ENCODE measurements at regions not wholly inside any gene's neighbourhood (a gene's known extent, or its start where the extent isn't known, plus 50 kb on each side); places are given as distances from the start of the nearest gene placed in this dataset.

DNA sequence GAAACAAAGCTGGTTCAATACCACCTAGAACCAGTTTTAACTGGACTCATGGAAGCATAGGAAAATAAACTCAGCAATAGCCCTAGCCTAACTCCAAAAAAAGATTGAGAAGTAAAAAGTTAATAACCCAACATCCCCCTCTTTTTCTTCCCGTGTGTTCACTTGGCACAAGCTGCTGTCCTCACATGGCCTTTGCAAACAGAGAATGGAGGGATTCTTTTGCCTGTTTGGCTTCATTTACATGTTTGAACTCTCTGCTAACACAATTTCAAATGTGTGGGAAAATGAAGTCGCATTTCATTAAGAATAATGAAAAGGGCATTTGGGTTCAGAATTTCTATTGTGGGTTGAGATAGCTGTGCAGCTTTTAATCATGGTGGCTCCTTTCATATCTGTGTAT is 589.2 kb upstream of the LRRTM1 start:
- Histone ChIP-seq H3K9ac (ENCODE audit: low read length) (no peak overlapping the region), H3K4me3 (ENCODE audit: low read length) (no peak overlapping the region), H3K36me3 (ENCODE audit: control insufficient read depth, insufficient read depth, low read length, severe bottlenecking) (no peaks in the 10 kb centered on the region), H3K27me3 (replicated peaks; ENCODE audit: control insufficient read depth, insufficient read depth, low read length) (no peaks in the 10 kb centered on the region), H3K9me3 (ENCODE audit: control insufficient read depth, low read length) (no peaks in the 10 kb centered on the region), H3K4me1 (ENCODE audit: control insufficient read depth, insufficient read depth, low read length) (no peaks in the 10 kb centered on the region)
- no peak for DNase-seq (ENCODE audit: low read depth)

DNA sequence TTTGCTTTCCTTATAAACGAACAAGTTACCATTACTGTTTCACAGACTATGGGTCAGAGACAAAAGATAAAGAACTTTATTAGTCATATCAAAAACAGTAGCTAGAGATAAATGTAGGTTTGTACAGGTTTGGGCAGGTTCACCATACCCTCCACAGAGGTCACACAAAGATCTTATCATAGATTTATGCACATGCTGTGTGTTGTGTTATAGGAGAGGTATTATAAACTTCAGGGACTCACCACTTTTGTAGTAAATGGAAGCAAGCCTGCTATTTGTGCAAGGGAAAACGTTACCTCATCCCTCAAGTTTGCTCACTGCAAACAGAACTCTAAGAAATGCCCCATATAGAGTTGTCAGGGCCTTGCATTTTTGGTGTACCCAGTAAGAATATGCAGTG is 584.5 kb upstream of the LRRTM1 start:
- Histone ChIP-seq H3K4me1 (ENCODE audit: control insufficient read depth, insufficient read depth, low read length) (no peaks in the 10 kb centered on the region), H3K36me3 (ENCODE audit: control insufficient read depth, insufficient read depth, low read length, severe bottlenecking) (no peaks in the 10 kb centered on the region), H3K27me3 (replicated peaks; ENCODE audit: control insufficient read depth, insufficient read depth, low read length) (no peaks in the 10 kb centered on the region), H3K9ac (ENCODE audit: low read length) (no peak overlapping the region), H3K4me3 (ENCODE audit: low read length) (no peak overlapping the region), H3K9me3 (ENCODE audit: control insufficient read depth, low read length) (no peaks in the 10 kb centered on the region)
- no peak for DNase-seq (ENCODE audit: low read depth)

DNA sequence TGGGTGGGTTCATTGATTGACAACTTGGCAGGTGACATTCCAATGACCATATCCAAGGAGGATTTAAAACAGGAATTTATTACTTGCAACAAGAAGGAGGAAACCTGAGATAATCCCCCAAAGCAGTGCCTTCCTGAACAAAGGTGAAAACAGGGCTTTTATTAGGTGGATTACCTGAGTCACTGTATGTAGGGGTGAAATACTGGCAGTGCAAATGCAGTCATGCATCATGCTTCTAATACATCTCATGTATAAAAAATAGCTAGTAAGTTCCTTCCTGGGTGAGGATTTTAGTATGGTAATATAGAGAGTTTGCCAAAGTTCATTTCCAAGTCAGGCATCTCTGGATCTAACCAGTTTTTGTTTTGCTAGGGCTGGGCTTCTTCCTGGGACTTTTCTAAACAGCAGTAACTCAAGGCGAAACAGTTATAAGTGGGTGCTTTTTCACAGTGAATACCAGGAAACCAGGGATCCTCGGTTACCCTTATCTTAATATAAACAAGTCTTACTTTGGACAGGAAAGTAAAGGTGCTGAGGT is 583.4 kb upstream of the LRRTM1 start:
- H3K9me3 ChIP-seq (ENCODE audit: control insufficient read depth, low read length), result no peaks in the 10 kb centered on the region
- H3K9ac ChIP-seq (ENCODE audit: low read length), result no peak overlapping the region
- no peak overlapping the region for H3K4me3 ChIP-seq (ENCODE audit: low read length)
- H3K4me1 ChIP-seq (ENCODE audit: control insufficient read depth, insufficient read depth, low read length), result no peaks in the 10 kb centered on the region
- H3K36me3 ChIP-seq (ENCODE audit: control insufficient read depth, insufficient read depth, low read length, severe bottlenecking), result no peaks in the 10 kb centered on the region
- H3K27me3 ChIP-seq (replicated peaks; ENCODE audit: control insufficient read depth, insufficient read depth, low read length), result no peaks in the 10 kb centered on the region
- no peak for DNase-seq (ENCODE audit: low read depth)

DNA sequence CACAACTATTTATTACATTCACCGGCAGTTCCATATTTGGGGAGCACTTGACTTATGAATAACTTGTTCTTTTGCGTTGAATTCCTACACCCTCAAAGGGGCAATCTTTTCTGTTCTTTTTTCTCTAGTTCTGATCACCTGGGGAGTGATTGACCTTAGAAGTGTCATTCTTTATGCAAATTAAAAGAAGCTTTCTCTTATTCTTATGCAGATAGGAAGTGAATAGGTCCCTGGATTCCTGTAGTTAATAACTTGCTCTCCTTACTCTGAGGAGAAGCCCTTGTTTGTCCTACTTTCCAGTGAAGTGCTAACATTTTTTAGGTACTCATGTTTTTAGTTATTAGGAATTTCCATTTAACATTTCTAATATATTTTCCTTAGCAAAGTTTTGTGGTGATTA is 569.8 kb upstream of the LRRTM1 start:
- Histone ChIP-seq H3K9ac (ENCODE audit: low read length) (no peak overlapping the region), H3K36me3 (ENCODE audit: control insufficient read depth, insufficient read depth, low read length, severe bottlenecking) (no peaks in the 10 kb centered on the region), H3K9me3 (ENCODE audit: control insufficient read depth, low read length) (no peaks in the 10 kb centered on the region), H3K27me3 (replicated peaks; ENCODE audit: control insufficient read depth, insufficient read depth, low read length) (no peaks in the 10 kb centered on the region), H3K4me1 (ENCODE audit: control insufficient read depth, insufficient read depth, low read length) (no peaks in the 10 kb centered on the region), H3K4me3 (ENCODE audit: low read length) (no peak overlapping the region)
- no peak for DNase-seq (ENCODE audit: low read depth)

DNA sequence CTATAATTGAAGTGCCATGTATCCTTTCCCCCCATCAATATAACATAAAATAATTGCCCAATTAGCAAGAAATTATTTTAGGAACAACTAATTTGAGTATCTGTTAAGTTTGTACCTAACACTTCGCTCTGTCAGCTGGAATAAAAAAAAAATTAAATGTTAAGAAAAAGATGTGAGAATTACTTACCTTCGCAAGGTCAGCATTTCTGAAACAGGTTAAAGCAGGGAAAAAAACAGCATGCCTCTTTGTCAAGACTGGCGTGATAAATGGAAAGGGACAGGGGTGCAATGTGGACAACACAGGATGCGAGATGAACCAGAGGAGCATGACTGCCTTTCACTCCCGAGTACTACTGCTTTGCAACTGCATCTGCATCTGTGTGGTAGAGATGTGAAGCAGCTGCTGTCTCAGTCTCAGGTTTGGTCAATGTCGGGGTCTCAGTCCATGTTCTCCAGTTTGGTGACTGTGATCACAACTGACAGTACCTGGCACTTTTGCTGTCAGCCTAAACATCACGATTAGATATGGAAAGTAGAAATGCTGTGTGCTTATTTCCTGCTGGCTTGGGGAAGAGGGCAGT is 565.4 kb upstream of the LRRTM1 start:
- Histone ChIP-seq H3K27me3 (replicated peaks; ENCODE audit: control insufficient read depth, insufficient read depth, low read length) (no peaks in the 10 kb centered on the region), H3K36me3 (ENCODE audit: control insufficient read depth, insufficient read depth, low read length, severe bottlenecking) (no peaks in the 10 kb centered on the region), H3K9me3 (ENCODE audit: control insufficient read depth, low read length) (no peaks in the 10 kb centered on the region), H3K9ac (ENCODE audit: low read length) (no peak overlapping the region), H3K4me3 (ENCODE audit: low read length) (no peak overlapping the region), H3K4me1 (ENCODE audit: control insufficient read depth, insufficient read depth, low read length) (no peaks in the 10 kb centered on the region)
- DNase-seq (ENCODE audit: low read depth), result no peak

DNA sequence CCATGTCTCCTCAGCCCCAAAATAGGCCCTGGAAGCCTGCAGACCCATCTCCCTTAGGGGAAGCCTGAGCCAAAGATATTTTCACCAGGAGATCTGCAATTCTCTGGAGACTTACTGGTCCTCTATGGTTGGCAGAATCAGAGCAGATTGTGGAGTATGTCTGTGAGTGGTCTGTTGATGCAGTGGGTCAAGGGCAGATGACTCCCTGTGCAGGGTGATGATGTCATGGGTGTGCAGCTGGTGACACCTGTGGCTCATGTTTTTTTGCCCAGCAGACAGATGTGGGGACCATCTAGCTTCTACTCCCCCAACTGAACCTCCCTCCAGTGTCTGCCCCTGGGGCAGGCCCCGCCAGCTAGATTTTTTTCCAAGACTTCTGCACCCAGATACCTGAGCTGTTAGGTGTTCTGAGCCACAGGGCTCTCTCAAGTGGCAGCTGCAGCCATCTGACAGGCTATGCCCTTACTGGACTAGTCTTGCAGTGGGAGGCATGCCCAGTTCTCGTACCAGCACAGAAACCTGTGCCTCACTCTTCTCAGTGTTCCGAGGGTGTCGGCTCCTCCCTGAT is 558.7 kb upstream of the LRRTM1 start:
- H3K4me1 ChIP-seq (ENCODE audit: control insufficient read depth, insufficient read depth, low read length), result no peaks in the 10 kb centered on the region
- H3K4me3 ChIP-seq (ENCODE audit: low read length), result no peak overlapping the region
- H3K9me3 ChIP-seq (ENCODE audit: control insufficient read depth, low read length), result no peaks in the 10 kb centered on the region
- H3K9ac ChIP-seq (ENCODE audit: low read length), result no peak overlapping the region
- H3K27me3 ChIP-seq (replicated peaks; ENCODE audit: control insufficient read depth, insufficient read depth, low read length), result no peaks in the 10 kb centered on the region
- H3K36me3 ChIP-seq (ENCODE audit: control insufficient read depth, insufficient read depth, low read length, severe bottlenecking), result no peaks in the 10 kb centered on the region
- no peak for DNase-seq (ENCODE audit: low read depth)

DNA sequence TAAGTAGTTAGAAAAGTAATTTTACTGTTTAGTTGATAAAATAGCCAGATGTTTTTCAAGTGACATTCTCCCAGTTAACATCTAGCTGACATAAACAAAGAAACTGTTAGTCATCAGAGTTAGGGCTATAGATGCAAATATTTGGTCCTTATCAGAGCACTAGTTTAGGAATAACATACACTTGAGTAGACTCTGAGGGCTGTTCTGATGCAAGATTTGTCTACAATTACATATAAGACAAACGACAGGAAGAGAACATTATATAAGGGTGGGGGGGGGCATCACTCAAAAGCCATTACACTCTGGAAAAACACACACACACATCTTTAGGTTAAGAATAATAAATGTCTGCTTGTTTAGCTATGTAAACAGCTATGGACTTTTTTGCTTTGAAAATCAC is 554.4 kb upstream of the LRRTM1 start:
- Histone ChIP-seq H3K27me3 (replicated peaks; ENCODE audit: control insufficient read depth, insufficient read depth, low read length) (no peaks in the 10 kb centered on the region), H3K36me3 (ENCODE audit: control insufficient read depth, insufficient read depth, low read length, severe bottlenecking) (no peaks in the 10 kb centered on the region), H3K9ac (ENCODE audit: low read length) (no peak overlapping the region), H3K4me1 (ENCODE audit: control insufficient read depth, insufficient read depth, low read length) (no peaks in the 10 kb centered on the region), H3K4me3 (ENCODE audit: low read length) (no peak overlapping the region), H3K9me3 (ENCODE audit: control insufficient read depth, low read length) (no peaks in the 10 kb centered on the region)
- DNase-seq (ENCODE audit: low read depth), result no peak

DNA sequence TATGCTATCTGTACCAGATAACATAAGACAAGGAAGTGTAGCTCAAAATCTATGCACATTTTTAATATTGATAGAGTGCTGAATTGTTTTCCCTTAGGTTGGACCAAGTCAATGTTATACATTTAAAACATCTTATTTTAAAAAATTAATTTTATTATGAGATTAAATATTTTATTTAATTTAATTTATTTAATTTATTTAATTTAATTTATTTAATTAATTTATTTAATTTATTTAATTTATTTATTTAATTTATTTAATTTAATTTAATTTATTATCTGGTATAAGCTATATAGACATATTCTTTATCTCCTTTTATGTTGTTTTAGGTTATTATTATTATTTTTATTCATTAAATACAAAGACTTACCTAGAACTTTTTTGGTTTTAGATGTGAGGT is 551.7 kb upstream of the LRRTM1 start:
- H3K9me3 ChIP-seq (ENCODE audit: control insufficient read depth, low read length), result no peaks in the 10 kb centered on the region
- no peaks in the 10 kb centered on the region for H3K27me3 ChIP-seq (replicated peaks; ENCODE audit: control insufficient read depth, insufficient read depth, low read length)
- DNase-seq (ENCODE audit: low read depth), result no peak
- no peaks in the 10 kb centered on the region for H3K4me1 ChIP-seq (ENCODE audit: control insufficient read depth, insufficient read depth, low read length)
- H3K9ac ChIP-seq (ENCODE audit: low read length), result no peak overlapping the region
- no peaks in the 10 kb centered on the region for H3K36me3 ChIP-seq (ENCODE audit: control insufficient read depth, insufficient read depth, low read length, severe bottlenecking)
- no peak overlapping the region for H3K4me3 ChIP-seq (ENCODE audit: low read length)

DNA sequence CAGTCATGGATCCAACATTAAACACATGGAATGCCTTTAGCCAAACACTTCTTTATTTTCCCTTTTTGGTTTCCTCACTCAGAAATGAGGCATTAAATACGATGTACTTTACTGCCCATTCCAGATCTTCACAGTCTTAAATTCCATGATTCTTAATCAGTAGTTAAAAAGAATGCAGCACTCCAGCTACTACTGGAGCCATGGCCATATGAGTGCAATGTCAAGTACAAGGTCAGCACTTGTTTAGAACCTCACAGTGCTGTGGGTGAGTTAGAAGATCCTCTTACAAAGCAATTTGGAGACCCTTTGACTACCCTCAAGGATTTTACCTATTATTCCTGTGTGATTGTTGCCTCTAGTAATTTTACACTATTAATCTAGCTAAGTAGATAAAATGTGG is 550.3 kb upstream of the LRRTM1 start:
- Histone ChIP-seq H3K9me3 (ENCODE audit: control insufficient read depth, low read length) (no peaks in the 10 kb centered on the region), H3K4me1 (ENCODE audit: control insufficient read depth, insufficient read depth, low read length) (no peaks in the 10 kb centered on the region), H3K4me3 (ENCODE audit: low read length) (no peak overlapping the region), H3K9ac (ENCODE audit: low read length) (no peak overlapping the region), H3K36me3 (ENCODE audit: control insufficient read depth, insufficient read depth, low read length, severe bottlenecking) (no peaks in the 10 kb centered on the region), H3K27me3 (replicated peaks; ENCODE audit: control insufficient read depth, insufficient read depth, low read length) (no peaks in the 10 kb centered on the region)
- no peak for DNase-seq (ENCODE audit: low read depth)

DNA sequence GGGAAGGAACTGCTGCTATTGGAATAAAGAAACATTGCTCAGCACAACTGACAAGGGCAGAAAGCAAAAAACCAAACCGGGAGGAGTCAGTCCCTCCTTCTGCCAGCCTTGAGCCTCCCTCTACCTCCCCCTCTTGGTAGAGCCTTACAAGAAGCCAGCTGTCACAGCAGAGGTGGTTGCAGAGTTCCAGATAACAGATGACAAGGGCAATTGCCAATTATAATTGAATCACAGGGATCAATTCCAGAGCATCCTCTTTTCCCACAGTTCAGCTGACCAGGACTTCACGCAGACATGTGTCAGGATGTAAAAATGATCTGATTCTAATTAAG is 548.2 kb upstream of the LRRTM1 start:
- Histone ChIP-seq H3K36me3 (ENCODE audit: control insufficient read depth, insufficient read depth, low read length, severe bottlenecking) (no peaks in the 10 kb centered on the region), H3K27me3 (replicated peaks; ENCODE audit: control insufficient read depth, insufficient read depth, low read length) (no peaks in the 10 kb centered on the region), H3K4me3 (ENCODE audit: low read length) (no peak overlapping the region), H3K9me3 (ENCODE audit: control insufficient read depth, low read length) (no peaks in the 10 kb centered on the region), H3K4me1 (ENCODE audit: control insufficient read depth, insufficient read depth, low read length) (no peaks in the 10 kb centered on the region), H3K9ac (ENCODE audit: low read length) (no peak overlapping the region)
- no peak for DNase-seq (ENCODE audit: low read depth)

DNA sequence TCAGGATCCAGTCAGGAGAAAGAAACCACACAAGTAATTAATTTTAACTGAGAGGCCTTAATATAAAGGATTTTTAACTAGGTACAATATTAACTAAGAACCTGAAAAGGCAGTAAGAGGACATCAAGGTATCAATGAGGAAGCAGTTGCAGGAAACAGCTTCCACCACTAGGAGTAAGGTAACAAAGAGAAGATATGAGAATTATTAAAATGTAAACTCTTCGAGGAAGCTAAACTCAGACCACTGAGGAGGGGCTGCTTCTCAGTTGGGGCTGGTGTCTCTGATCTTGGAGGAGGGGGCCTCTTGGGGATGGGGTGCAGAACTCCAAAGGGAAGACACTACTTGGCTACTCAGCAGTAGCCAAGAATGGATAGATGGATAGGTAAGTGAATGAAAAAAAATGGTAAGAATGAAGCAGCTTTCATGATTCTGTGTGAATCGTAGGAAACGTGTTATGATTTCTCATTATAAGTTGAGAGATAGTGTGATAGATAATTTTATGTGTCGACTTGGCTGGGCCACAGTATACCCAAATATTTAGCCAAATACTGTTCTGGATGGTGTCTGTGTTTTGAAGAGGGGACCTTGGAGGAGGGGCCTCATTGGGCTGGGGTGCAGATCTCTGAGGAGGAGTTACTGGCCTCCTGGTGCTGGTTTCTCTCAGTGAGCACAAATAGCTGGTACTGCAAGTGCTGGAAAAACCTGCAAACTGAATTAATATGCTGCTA is 547.7 kb upstream of the LRRTM1 start:
- H3K36me3 ChIP-seq (ENCODE audit: control insufficient read depth, insufficient read depth, low read length, severe bottlenecking), result no peaks in the 10 kb centered on the region
- H3K4me1 ChIP-seq (ENCODE audit: control insufficient read depth, insufficient read depth, low read length), result no peaks in the 10 kb centered on the region
- no peaks in the 10 kb centered on the region for H3K27me3 ChIP-seq (replicated peaks; ENCODE audit: control insufficient read depth, insufficient read depth, low read length)
- no peak overlapping the region for H3K4me3 ChIP-seq (ENCODE audit: low read length)
- no peak overlapping the region for H3K9ac ChIP-seq (ENCODE audit: low read length)
- no peak for DNase-seq (ENCODE audit: low read depth)
- no peaks in the 10 kb centered on the region for H3K9me3 ChIP-seq (ENCODE audit: control insufficient read depth, low read length)
